ENCODE measurements at regions not wholly inside any gene's neighbourhood (a gene's known extent, or its start where the extent isn't known, plus 50 kb on each side); places are given as distances from the start of the nearest gene placed in this dataset.

DNA sequence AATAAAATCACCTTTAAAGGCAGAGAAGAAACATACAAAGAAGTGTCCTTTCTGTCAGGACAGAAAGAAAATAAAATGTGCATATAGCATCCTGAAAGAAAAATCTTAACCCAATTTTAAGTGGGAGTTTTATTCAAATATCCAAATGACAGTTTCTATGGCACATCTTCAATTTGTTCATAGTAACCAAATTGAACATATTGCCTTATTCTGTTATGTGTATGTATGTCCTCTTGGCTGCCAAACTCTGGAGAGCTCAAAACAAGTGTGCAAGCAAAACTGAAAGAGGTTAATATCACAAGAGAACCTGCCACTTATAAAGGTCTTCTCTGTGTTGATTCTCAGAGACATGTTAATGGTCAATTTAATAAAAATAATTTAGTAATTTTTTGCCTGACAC, 334.7 kb downstream of the BCKDHB start:
- Histone ChIP-seq H2BK20ac (ENCODE audit: low read length) (no peak overlapping the region), H3K4ac (replicated peaks; ENCODE audit: insufficient read length, low read depth, low read length) (no peak overlapping the region), H4K91ac (replicated peaks; ENCODE audit: insufficient read length, low read length) (no peak overlapping the region), H3K23ac (ENCODE audit: insufficient read length) (no peak overlapping the region), H2BK120ac (replicated peaks; ENCODE audit: low read depth, low read length) (no peak overlapping the region), H3K14ac (ENCODE audit: insufficient read length) (no peak overlapping the region), H3K79me1 (ENCODE audit: low read depth, low read length) (no peaks in the 10 kb centered on the region), H3K23me2 (ENCODE audit: low read depth, low read length) (no peaks in the 10 kb centered on the region), H2BK15ac (ENCODE audit: low read length) (no peak overlapping the region), H2BK12ac (ENCODE audit: low read depth, low read length) (no peak overlapping the region), H2BK5ac (ENCODE audit: low read depth, low read length) (no peak overlapping the region), H3K36me3 (ENCODE audit: control insufficient read depth in 2 of 4, insufficient read depth in 4 of 4, low read length in 3 of 4) (0 out of 8 replicates have a peak, but pooled peaks cover 0 to 2% (median 0%) of the 10 kb centered on the region in 4 experiments), H3K56ac (replicated peaks; ENCODE audit: insufficient read length, low read depth, low read length) (no peak overlapping the region), H4K5ac (ENCODE audit: insufficient read length, low read depth, low read length) (no peak overlapping the region), H4K8ac (ENCODE audit: extremely low read depth, insufficient read depth, low read length) (no peak overlapping the region), H3K4me2 (ENCODE audit: insufficient read depth in 1 of 2, low read depth in 2 of 2, low read length in 2 of 2) (no peak overlapping the region), H3K9ac (replicated peaks in 1 of 4; ENCODE audit: extremely low read depth in 1 of 4, low read depth in 3 of 4, low read length in 3 of 4) (no peak overlapping the region), H2AFZ (ENCODE audit: low read length) (no peak overlapping the region), H4K20me1 (replicated peaks in 1 of 2; ENCODE audit: control insufficient read depth in 1 of 2, insufficient read depth in 2 of 2, low read length in 2 of 2) (no peaks in the 10 kb centered on the region), H3K4me1 (replicated peaks in 1 of 4; ENCODE audit: control insufficient read depth in 3 of 4, insufficient read depth in 4 of 4, low read length in 3 of 4) (peaks cover 0 to 3% (median 0%) of the 10 kb centered on the region in 4 experiments; a peak in 2 of 7 replicates), H3K27me3 (replicated peaks in 1 of 4; ENCODE audit: control insufficient read depth in 3 of 4, extremely low read depth in 1 of 4, insufficient read depth in 3 of 4, low read length in 3 of 4) (no peaks in the 10 kb centered on the region), H2AK5ac (ENCODE audit: low read depth, low read length) (no peak overlapping the region), H3K9me3 (ENCODE audit: insufficient read depth in 2 of 2, low read depth in 1 of 2, low read length in 1 of 2) (peaks cover 4 to 7% of the 10 kb centered on the region in 2 experiments), H3K4me3 (ENCODE audit: extremely low read depth in 1 of 4, insufficient read depth in 2 of 4, low read depth in 3 of 4, low read length in 4 of 4) (no peak overlapping the region), H3K27ac (ENCODE audit: low read depth, low read length) (no peak overlapping the region), H3K18ac (ENCODE audit: extremely low read depth, low read length) (no peak overlapping the region), H3K79me2 (ENCODE audit: control insufficient read depth in 1 of 2, insufficient read depth in 2 of 2, low read length in 2 of 2) (no peaks in the 10 kb centered on the region)
- ChIA-PET POLR2A (ENCODE audit: partially characterized antibody) (no interaction called here), CTCF (ENCODE audit: partially characterized antibody) (no interaction called here)
- FAIRE-seq: no peak
- TF ChIP-seq GABPA (IDR thresholded peaks at IDR 0.05; ENCODE audit: borderline replicate concordance, insufficient read depth, low read length): no peak
- no peak for TF ChIP-seq CBX8 (IDR thresholded peaks at IDR 0.05; ENCODE audit: borderline replicate concordance, low read depth, low read length)
- TF ChIP-seq SIX5 (IDR thresholded peaks at IDR 0.05; ENCODE audit: low read depth, low read length): no peak
- TF ChIP-seq MAFK (IDR thresholded peaks at IDR 0.05; ENCODE audit: low read depth, low read length): no peak
- TF ChIP-seq CREB1 (IDR thresholded peaks at IDR 0.05): no peak
- no peak for TF ChIP-seq TAF1 (IDR thresholded peaks at IDR 0.05; ENCODE audit: low read depth, low read length)
- TF ChIP-seq, protein P1, sequence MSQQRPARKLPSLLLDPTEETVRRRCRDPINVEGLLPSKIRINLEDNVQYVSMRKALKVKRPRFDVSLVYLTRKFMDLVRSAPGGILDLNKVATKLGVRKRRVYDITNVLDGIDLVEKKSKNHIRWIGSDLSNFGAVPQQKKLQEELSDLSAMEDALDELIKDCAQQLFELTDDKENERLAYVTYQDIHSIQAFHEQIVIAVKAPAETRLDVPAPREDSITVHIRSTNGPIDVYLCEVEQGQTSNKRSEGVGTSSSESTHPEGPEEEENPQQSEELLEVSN (IDR thresholded peaks at IDR 0.05): no peak
- TF ChIP-seq RBBP5 (IDR thresholded peaks at IDR 0.05; ENCODE audit: borderline replicate concordance, low read depth, low read length): no peak
- TF ChIP-seq POU5F1 (IDR thresholded peaks at IDR 0.05; ENCODE audit: low read depth, low read length): no peak
- TF ChIP-seq SRF (IDR thresholded peaks at IDR 0.05; ENCODE audit: low read depth, low read length): no peak
- TF ChIP-seq TBP (IDR thresholded peaks at IDR 0.05; ENCODE audit: low read depth, low read length): no peak
- TF ChIP-seq NRF1 (IDR thresholded peaks at IDR 0.05; ENCODE audit: low read depth, low read length): no peak
- DNase-seq (ENCODE audit: low read depth in 1 of 2, low spot score in 2 of 2): no peak

Data from H1 (cell line).